ENCODE measurements at regions not wholly inside any gene's neighbourhood (a gene's known extent, or its start where the extent isn't known, plus 50 kb on each side); places are given as distances from the start of the nearest gene placed in this dataset.
A peak's percentile ranks its signal among the peaks of the same experiment; 100 is the strongest.

DNA sequence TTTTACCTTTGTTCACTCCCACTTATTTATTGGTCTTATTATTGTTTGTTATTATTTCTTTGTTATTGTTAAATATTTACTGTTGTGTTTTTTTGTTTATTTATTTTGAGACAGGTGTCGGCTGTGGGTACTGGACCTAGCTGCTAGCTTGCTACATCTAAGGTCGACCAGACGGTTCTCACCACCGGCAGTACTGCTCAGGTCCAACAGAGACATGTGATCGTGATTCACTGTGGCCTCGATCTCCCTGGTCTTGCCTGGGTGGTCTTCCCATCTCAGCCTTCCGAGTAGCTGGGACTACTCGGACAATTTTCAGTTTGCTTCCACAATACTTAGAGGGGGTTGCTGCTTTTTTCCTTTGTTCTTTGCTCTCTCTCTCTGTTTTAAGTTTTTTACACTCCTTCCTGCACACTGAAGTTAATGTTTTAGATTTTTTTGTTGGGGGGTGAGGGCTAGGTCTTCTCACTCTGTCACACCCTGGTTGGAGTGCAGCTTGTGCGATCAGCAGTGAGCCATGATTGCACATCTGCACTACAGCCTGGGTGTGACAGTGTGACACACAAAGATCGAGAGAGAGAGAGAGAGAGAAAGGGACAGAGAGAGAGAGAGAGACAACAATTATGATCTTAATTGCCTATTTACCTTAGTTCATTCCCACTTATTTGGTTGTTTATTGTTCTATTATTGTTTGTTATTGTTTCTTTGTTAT, 1432.4 kb downstream of the UQCRFS1 start:
- peak; percentile 82 for DNase-seq

DNA sequence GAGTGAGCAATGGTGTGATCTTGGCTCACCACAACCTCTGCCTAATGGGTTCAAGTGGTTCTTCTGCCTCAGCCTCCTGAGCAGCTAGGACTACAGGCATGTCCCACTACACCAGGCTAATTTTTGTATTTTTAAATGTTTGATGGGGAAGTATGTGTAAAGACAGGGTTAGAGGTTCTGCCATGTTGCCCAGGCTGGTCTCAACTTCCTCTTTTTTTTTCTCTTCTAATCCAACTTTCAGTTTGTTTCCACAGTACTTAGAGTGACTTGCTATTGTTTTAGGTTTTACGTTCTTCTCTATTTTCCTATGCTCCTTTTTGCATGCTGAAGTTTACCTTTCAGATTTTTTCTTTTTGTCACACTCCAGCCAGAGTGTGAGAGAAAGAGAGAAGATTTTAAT, 1433.0 kb downstream of the UQCRFS1 start:
- peak; percentile 97 for DNase-seq

DNA sequence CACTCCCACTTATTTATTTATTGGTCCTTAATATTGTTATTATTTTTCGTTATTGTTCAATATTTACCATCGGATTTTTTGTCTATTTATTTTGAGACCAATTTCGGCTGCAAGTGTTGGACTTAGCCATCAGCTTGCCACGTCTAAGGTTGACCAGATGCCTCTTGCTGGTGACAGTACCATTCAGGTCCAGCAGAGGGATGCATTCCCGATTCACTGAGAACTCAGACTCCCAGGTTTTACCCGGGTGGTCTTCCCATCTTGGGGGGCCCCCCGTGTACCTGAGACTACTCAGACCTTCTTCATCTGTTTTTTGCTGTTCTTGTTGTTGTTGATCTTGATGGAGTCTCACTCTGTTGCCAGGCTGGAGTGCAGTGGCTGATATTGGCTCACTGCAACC, 1435.2 kb downstream of the UQCRFS1 start:
- DNase-seq, result no peak

DNA sequence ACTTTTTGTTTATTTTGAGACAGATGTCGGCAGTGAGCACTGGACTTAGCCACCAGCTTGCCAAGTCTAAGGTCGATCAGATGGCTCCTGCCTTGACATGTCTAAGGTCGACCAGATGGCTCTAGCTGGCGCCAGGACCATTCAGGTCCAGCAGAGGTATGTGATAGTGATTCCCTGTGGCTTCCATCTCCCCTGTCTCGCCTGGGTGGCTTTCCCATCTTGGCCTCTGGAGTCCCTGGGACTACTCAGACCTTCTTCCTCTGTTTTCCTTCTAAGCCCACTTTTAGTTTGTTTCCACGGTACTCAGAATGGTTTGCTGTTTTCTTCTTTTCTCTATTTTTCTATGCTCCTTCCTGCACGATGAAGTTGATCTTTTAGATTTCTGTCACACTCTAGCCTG, 1435.7 kb downstream of the UQCRFS1 start:
- no peak for DNase-seq

DNA sequence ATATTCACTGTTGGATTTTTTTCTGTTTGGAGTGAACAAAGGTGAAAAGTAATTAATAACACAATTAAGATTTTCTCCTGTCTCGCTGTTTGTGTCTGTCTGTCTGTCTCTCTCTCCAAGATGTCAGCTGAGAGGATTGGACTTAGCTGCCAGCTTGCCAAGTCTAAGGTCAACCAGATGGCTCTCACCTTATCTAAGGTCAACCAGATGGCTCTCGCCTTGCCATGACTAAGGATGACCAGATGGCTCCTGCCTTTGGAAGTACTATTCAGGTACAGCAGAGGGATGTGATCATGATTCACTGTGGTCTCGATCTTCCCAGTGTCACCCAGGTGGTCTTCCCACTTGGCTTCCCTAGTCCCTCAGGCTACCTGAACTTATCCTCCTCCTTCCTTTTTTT, 1436.4 kb downstream of the UQCRFS1 start:
- DNase-seq, result no peak

DNA sequence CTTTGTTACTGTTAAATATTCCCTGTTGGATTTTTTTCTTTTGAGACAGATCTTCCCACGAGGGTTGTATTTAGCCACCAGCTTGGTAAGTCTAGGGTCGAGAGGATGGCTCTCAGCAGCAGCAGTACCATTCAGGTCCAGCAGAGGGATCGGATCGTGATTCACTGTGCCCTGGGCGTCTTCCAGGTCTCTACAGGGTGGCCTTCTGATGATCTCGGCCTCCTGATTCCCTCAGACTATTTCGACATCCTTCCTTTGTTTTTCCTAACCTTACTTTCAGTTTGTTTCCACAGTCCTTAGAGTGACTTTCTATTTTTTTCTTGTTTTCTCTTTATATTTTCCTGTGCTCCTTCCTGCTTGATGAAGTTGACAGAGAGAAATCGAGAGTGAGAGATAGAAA, 1436.9 kb downstream of the UQCRFS1 start:
- DNase-seq, result peak; percentile 86

DNA sequence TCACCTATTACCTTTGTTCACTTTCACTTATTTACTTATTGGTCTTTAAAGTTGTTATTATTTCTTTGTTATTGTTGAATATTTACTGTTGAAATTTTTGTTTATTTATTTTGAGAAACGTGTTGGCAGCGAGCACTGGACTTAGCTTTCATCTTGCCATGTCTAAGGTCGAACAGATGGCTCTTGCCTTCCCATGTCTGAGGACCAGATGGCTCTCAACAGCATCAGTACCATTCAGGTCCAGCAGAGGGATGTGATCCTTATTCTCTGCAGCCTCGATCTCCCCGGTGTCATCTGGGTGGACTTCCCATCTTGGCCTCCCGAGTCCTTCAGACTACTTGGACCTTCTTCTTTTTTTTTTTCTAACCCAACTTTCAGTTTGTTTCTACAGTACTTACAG, 1437.6 kb downstream of the UQCRFS1 start:
- peak; percentile 8 for DNase-seq

DNA sequence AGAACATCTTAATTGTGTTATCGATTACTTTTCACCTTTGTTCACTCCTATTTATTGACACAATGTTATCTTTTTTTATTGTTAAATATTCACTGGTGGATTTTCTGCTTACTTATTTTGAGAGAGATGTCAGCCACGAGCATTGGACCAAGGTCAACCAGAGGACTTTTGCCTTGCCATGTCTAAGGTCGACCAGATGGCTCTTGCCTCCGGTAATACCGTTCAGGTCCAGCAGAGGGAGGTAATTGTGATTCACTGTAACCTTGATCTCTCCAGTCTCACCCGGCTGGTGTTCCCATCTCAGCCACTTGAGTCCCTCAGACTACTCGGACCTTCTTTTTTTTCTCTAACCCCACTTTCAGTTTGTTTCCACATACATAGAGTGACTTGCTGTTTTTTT, 1438.1 kb downstream of the UQCRFS1 start:
- peak; percentile 63 for DNase-seq

DNA sequence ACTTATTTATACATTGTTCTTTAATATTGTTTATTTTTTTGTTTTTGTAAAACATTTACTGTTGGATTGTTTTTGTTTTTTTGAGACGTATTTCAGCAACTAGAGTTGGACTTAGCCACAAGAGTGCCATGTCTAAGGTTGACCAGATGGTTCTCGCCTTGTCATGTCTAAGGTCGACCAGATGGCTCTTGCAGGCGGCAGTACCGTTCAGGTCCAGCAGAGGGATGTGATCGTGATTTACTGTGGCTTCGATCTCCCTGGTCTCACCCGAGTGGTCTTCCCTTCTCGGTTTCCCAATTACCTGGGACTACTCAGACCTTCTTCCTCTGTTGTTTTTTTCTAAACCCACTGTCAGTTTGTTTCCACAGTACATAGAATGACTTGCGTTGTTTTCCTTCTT, 1438.6 kb downstream of the UQCRFS1 start:
- peak; percentile 21 for DNase-seq

DNA sequence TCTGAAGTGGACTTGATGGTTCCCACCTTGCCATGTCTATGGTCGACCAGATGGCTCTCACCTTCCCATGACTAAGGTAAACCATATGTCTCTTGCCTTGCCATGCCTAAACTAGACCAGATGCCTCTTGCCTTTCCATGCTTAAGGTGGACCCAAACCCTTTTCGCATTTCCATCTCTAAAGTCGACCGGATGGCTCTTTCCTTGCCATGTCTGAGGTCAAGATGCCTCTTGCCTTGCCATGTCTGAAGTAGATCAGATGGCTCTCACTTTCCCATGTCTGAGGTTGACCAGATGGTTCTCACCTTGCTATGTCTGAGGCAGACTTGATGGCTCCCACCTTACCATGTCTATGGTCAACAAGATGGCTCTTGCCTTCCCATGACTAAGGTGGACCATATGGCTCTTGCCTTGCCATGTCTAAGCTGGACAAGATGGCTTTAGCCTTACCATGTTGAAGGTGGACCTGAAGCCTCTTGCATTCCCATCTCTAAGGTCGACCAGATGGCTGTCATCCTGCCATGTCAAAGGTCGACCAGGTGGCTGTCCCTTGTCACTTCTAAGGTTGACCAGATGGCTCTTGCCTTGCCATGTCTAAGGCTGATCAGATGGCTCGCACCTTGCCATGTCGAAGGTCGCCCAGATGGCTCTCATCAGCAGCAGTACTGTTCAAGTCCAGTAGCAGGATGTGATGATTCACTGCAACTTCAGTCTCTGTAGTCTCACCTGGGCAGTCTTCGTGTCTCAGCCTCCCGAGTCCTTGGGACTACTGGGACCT, 1439.4 kb downstream of the UQCRFS1 start:
- no peak for DNase-seq

DNA sequence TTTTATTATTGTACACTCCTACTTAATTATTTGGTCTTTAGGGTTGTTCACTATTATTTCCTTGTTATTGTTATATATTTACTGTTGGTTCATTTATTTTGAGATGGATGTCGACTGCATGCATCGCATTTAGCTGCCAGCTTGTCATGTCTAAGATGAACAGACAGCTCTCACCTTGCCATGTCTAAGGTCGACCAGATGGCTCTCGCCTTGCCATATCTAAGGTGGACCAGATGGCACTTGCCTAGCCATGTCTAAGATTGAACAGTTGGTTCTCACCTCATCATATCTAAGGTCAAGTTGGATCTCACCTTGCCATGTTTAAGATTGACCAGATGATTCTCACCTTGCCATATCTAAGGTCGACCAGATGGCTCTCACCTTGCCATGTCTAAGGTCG, 1440.9 kb downstream of the UQCRFS1 start:
- no peak for DNase-seq

DNA sequence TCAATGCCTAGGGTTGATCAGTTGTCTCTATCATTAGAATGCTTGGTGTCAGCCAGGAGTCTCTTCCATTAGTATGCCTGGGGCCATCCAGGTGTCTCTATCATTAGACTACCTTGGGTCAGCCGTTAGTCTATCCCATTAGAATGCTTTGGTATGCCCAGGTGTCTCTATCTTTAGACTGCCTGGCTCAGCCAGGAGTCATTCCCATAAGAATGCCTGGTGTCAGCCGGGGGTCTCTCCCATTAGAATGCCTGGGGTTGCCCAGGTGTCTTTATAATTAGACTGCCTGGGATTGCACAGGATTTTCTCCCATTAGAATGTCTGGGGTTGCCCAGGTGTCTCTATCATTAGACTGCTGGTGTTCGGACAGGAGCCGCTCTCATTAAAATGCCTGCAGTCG, 1442.9 kb downstream of the UQCRFS1 start:
- no peak for DNase-seq

DNA sequence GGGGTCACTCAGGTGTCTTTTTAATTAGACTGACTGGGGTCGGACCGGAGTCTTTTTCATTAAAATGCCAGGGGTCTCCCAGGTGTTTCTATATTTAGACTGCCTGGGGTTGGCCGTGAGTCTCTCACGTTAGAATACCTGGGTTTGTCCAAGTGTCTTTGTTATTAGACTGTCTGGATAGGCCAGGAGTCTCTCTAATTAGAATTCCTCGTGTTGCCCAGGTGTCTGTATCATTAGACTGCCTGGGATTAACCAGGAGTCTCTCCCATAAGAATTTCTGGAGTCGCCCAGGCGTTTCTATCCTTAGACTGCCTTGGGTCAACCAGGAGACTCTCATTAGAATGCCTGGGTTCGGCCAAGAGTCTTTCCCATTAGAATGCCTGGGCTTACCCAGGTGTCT, 1445.7 kb downstream of the UQCRFS1 start:
- DNase-seq, result no peak

DNA sequence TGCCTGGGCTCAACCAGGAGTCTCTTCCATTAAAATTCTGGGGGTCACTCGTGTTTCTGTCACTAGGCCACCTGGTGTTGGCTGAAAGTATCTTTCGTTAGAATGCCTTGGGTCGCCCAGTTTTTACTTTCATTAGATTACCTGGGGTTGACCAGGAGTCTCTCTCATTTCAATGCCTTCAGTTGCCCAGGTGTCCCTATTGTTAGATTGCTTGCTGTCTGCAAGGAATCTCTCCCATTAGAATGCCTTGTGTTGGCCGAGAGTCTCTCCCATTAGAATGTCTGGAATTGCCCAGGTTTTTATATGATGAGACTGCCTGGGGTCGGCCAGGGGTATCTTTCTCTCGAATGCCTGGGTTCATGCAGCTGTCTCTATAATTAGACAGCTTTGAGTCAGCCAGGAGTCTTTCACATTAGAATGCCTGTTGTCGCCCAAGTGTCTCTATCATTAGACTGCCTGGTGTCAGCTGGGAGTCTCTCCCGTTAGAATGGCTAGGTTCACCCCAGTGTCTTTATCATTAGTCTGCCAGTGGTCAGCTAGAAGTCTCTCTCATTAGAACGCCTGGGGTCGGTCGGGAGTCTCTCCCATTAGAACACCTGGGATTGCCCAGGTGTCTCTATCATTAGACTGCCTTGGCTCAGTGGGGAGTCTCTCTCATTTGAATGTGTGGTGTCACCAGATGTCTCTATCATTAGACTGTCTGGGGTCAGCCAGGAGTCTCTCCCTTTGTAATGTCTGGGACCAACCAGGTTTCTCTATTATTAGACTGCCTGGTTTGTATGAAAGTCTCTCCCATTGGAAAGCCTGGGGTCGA, 1446.8 kb downstream of the UQCRFS1 start:
- DNase-seq, result no peak

DNA sequence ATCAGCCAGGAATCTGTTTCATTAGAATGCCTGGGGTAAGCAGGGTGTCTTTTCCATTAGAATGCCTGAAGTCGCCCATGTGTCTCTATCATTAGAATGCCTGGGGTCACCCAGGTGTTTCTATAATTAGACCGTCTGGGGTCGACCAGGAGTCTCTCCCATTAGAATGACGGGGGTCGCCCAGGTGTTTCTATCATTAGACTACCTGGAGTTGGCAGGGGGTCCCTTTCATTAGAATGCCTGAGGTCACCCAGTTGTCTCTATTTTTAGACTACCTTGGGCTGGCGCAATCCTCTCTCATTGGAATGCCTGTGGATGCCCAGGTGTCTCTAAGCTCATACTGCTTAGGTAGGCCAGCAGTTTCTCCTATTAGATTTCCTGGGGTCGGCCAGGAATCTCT, 1447.6 kb downstream of the UQCRFS1 start:
- no peak for DNase-seq

DNA sequence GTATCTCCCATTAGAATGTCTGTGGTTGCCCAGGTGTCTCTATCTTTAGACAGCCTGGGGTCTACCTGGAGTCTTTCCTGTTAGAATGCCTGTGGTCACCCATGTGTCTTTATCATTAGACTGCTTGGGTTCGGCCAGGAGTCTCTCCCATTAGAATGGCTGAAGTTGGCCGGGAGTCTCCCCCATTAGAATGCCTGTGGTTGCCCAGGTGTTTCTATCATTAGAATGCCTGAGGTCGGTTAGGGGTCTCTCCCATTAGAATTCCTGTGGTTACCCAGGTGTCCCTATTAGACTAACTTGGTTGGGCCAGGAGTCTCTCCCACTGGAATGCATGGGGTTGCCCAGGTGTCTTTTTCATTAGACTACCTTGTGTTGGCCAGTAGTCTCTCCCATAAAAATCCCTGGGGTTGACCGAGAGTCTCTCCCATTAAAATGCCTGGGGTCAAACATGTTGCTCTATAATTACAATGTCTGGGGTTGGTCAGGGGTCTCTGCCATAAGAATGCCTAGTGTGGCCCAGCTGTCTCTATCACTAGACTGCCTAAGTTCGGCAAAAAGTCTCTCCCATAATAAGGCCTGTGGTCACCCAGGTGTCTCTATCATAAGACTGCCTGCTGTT, 1448.7 kb downstream of the UQCRFS1 start:
- DNase-seq, result no peak

DNA sequence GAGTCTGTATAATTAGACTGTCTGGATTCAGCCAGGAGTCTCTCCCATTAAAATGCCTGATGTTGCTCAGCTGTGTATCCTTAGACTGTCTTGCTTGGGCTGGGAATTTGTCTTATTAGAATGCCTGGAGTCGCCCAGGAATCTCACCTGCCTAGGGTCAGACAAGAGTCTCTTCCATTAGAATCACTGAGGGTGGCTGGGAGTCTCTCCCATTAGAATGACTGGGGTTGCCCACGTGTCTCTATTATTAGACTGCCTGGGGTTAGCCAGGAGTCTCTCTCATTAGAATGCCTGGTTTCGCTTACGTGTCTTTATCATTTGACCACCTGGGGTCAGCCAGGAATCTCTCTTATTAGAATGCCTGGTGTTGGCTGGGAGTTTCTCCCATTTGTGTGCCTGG, 1450.0 kb downstream of the UQCRFS1 start:
- DNase-seq, result no peak

DNA sequence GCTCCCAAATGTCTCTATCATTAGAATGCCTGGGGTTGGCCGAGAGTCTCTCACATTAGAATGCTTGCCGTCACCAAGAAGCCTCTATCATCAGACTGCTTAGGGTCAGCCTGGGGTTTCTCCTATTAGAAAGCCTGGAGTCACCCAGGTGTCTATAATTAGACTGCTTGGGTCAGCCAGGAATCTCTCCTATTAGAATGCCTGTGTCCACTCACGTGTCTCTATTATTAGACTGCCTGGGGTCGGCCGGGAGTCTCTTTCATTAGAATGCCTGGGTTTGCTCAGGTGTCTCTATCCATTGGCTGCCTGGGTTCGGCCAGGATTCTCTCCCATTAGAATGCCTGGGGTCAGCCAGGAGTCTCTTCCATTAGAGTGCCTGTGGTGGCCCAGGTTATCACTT, 1453.1 kb downstream of the UQCRFS1 start:
- DNase-seq, result no peak

DNA sequence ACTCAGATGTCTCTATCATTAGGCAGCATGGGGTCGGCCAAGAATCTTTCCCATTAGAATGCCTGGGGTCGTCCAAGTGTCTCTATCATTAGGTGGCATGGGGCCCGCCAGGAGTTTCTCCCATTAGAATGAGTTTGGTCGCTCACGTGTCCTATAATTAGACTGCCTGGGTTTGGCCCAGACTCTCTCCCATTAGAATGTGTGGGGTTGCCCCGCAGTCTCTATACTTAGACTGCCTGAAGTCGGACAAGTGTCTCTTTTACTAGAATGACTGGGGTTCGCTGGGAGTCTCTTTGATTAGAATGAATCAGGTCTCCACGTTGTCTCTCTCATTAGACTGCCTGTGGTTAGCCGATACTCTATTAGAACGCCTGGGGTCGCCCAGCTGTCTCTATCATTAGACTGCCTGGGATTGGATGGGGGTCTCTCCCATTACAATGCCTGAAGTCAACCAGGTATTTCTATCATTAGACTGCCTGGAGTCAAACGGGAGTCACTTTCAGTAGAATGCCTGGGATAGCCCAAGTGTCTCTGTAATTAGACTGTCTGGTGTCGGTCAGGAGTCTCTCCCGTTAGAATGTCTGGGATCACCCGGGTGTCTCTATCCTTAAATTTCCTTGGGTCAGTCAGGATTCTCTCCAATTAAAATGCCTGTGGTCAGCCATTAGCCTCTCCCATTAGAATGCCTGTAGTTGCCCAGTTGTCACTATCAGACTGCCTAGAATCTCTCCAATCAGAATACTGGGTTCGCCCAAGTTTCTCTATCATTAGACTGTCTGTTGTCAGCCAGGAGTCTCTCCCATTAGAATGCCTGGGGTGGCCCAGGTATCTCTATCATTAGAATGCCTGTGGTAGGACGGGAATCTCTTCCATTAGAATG, 1454.1 kb downstream of the UQCRFS1 start:
- no peak for DNase-seq

DNA sequence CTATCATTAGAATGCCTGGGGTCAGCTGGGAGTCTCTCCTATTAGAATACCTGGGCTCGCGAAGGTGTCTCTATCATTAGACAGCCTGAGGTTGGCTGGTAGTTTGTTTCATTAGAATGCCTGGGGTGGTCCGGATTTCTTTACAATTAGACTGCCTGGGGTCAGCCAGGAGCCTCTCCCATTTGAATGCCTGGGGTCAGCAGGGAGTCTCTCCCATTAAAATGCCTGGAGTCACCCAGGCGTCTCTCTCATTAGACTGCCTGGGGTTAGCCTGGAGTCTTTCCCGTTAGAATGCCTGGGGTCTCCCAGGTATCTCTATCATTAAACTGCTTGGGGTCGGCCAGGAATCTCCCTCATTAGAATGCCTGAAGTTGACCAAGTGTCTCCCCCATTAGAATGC, 1458.3 kb downstream of the UQCRFS1 start:
- no peak for DNase-seq

DNA sequence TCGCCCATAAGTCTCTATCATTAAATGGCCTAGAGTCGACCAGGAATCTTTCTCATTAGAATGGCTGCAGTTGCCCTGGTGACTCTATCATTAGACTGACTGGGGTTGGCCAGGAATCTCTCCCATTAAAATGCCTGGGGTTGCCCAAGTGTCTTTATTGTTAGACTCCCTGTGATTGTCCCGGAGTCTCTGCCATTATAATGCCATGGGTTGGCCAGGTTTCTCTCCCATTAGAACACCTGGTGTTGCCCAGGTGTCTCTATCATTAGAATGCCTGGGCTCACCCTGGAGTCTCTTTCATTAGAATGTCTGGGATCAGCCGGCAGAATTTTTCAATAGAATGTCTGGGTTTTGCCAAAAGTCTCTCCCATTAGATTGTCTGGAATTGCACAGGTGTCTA, 1459.3 kb downstream of the UQCRFS1 start:
- DNase-seq, result no peak

DNA sequence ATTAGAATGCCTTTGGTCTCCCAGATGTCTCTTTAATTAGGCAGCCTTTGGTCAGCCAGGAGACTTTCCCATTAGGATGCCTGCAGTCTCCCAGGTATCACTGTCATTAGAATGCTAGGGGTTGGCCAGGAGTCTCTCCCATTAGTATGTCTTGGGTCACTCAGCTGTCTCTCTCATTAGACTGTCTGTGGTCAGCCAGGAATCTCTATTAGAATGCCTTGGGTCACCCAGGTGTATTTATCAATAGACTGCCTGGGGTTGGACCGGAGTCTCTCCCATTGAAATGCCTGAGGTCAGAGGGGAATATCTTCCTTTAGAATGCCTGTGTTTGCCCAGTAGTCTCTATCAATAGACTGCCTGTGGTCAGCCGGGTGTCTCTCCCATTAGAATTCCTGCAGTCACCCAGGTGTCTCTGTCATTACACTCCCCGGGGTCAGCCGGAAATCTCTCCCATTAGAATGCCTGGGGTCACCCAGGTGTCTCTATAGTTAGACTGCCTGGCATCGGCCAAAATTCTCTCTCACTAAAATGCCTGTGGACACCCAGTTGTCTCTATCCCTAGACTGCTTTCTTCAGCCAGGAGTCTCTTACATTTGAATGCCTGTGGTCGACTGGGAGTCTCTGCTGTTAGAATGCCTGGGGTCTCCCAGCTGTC, 1460.3 kb downstream of the UQCRFS1 start:
- no peak for DNase-seq

All from MV-4-11 (cell line).